Pancreas (tissue), 10 donors: ENCODE measurements at regions not wholly inside any gene's neighbourhood (a gene's known extent, or its start where the extent isn't known, plus 50 kb on each side); places are given as distances from the start of the nearest gene placed in this dataset.

Source experiments
- ATAC-seq, 4 donors: fragments of 200-7000 bp; cut with Tn5 transposase; one replicate each; pipeline versions ENCODE4 v1.8.0 to v1.9.1; 2020; ENCODE audit warnings: mild to moderate bottlenecking in 4 of 4, moderate library complexity in 4 of 4
- DNase-seq, 6 donors: peaks; one replicate each; pipeline ENCODE4 v3.0.0-alpha.2; 2020
- FAIRE-seq: peaks from 2 replicates; lab custom pipeline; 2012; peaks lifted over from hg19 to GRCh38; lab: Jason Lieb, UNC
- H3K27ac ChIP-seq, 4 donors: fragments of 200-600 bp; sonication (generic); 1 replicate in 3 of 4; 2 replicates in 1 of 4; pipeline versions ENCODE4 v1.5.0 to v1.8.0; 2020
- H3K27me3 ChIP-seq, 4 donors: fragments of 200-600 bp; one replicate each; pipeline ENCODE4 v1.8.0; 2021
- H3K36me3 ChIP-seq, 3 donors: fragments of 200-600 bp; sonication (generic) in 1 of 3; one replicate each; pipeline versions ENCODE4 v1.5.0 to v1.8.0; 2020 to 2021
- H3K4me1 ChIP-seq, 3 donors: fragments of 200-600 bp; one replicate each; pipeline ENCODE4 v1.8.0; 2021
- H3K4me3 ChIP-seq, 4 donors: fragments of 200-600 bp; sonication (generic) in 2 of 4; one replicate each; pipeline versions ENCODE4 v1.5.0 to v1.8.0; 2020 to 2021
- H3K9me3 ChIP-seq, 4 donors: fragments of 200-600 bp; one replicate each; pipeline ENCODE4 v1.8.0; 2021
- WGBS, 2 donors: extraction: QIAGEN DNeasy Blood & Tissue Kit; methylation state at CpG; one replicate each; pipeline ENCODE4 v1.1.7; 2013; 5-methylcytosine and 5-hydroxymethylcytosine counted together
- intact Hi-C, 3 donors: fragments of 100-400 bp; cut with DNase I; formaldehyde crosslinking; loops; one replicate each; pipeline versions ENCODE4 v1.11.1 to v1.14.2; 2022
- TF ChIP-seq, protein P1 (sequence below), 4 donors: fragments of 200-600 bp; sonication (generic) in 3 of 4; IDR thresholded peaks; one replicate each; pipeline versions ENCODE4 v1.5.0 to v1.8.0; 2021; ENCODE audit warnings: antibody characterized with exemption in 4 of 4
- donor health status: healthy with polysubstance abuse.
- donor health status: DM: no; HTN: no; CAD: no; lungs with moderate emphysema.
- donor health status: DM: no; HTN: no; CAD: no.
- donor health status: control.
- donor health status: control.
- donor health status: Bipolar disorder and iron deficiency.
- donor health status: DM: yes; HTN: yes; CAD: no.
- donor health status: DM: no; HTN: no; CAD: no.
- donor health status: DM: no; HTN: no; CAD: no.
- donor health status: DM: yes; HTN: yes; CAD: no.

DNA sequence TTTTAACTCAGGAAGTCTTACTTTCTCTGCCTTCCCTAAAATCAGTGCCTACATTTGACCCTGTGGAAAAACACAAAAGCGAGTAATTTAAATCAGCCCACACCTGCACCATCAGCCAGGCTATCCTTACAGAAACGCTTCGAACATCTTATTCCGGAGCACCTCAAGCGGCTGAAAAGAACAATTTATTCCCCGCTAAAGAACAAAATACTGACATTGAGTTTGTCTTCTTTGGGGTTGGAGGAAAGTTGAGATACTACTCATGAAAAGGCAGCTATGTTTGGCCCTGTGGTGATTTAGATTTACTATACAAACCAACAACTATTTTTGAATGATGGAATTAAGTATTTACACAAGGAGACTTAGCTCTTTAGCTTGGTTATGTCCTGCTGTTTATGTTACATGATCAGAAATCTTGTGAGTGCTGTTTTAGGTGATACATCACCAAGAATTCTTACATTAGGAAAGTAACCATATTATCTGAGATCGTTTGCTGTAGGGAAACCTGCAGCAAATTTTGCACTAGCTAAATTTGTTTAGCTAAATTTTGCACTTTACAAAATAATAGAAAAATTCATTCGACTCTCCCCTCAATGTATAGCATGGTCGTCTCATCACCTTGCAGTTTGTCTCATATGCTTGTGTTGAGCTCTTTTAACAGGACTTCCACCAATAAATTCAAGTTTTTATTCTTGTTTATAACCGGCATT, 158.8 kb upstream of the SIX2 start:
- intact Hi-C loops: no loop called here
- TF ChIP-seq, protein P1, sequence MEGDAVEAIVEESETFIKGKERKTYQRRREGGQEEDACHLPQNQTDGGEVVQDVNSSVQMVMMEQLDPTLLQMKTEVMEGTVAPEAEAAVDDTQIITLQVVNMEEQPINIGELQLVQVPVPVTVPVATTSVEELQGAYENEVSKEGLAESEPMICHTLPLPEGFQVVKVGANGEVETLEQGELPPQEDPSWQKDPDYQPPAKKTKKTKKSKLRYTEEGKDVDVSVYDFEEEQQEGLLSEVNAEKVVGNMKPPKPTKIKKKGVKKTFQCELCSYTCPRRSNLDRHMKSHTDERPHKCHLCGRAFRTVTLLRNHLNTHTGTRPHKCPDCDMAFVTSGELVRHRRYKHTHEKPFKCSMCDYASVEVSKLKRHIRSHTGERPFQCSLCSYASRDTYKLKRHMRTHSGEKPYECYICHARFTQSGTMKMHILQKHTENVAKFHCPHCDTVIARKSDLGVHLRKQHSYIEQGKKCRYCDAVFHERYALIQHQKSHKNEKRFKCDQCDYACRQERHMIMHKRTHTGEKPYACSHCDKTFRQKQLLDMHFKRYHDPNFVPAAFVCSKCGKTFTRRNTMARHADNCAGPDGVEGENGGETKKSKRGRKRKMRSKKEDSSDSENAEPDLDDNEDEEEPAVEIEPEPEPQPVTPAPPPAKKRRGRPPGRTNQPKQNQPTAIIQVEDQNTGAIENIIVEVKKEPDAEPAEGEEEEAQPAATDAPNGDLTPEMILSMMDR (IDR thresholded peaks at IDR 0.05): no peak
- FAIRE-seq (no peak), DNase-seq (no peak), ATAC-seq (no peak)
- Histone ChIP-seq H3K4me1 (no peaks in the 10 kb centered on the region), H3K9me3 (no peaks in the 10 kb centered on the region), H3K27me3 (peaks cover 0 to 10% (median 0%) of the 10 kb centered on the region in 4 donors), H3K36me3 (no peaks in the 10 kb centered on the region), H3K4me3 (peak overlapping the region in 2 of 4 donors; percentile 49 to 62), H3K27ac (no peak overlapping the region)
- 45 to 50% methylated on average over 10 of the region's 10 CpGs for WGBS, 2 donors

DNA sequence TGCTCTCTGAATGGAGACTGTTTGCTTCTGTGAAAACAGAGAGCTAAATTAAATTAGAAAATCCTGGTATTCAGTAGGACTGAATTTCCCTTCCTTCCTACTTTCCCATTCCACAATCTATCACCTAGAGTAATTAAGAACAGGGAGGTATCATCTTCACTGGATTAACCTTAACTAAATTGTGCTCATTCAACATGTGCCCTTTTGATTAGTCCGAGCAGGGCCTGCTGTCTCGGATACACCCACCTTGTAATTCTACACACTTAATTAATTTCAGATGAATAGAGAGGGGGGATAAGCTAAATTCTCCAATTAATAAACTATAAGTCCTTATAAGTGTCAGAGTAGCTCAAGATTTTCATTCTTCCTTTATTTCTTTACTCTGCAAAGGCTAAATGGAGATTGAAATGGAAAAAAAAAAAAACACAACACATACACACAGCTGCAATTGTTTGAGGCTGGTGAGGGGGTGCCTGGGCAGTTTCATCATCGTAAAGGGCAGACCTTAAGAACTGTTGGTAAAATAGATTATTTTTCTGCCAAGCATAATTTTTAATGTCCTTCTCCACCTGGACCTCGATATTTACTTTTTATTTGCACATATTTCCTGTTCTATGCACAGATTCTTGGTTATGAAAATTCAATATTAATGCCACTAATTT, 157.1 kb upstream of the SIX2 start:
- H3K27me3 ChIP-seq: peaks cover 0 to 10% (median 0%) of the 10 kb centered on the region in 4 donors
- intact Hi-C loops: no loop called here
- 78 to 90% methylated on average over 4 of the region's 4 CpGs for WGBS, 2 donors
- DNase-seq: no peak
- no peak for FAIRE-seq
- H3K4me3 ChIP-seq: no peak overlapping the region
- no peak for ATAC-seq
- H3K4me1 ChIP-seq: no peaks in the 10 kb centered on the region
- no peak overlapping the region for H3K27ac ChIP-seq
- TF ChIP-seq, protein P1 (IDR thresholded peaks at IDR 0.05): no peak
- H3K36me3 ChIP-seq: no peaks in the 10 kb centered on the region
- no peaks in the 10 kb centered on the region for H3K9me3 ChIP-seq

DNA sequence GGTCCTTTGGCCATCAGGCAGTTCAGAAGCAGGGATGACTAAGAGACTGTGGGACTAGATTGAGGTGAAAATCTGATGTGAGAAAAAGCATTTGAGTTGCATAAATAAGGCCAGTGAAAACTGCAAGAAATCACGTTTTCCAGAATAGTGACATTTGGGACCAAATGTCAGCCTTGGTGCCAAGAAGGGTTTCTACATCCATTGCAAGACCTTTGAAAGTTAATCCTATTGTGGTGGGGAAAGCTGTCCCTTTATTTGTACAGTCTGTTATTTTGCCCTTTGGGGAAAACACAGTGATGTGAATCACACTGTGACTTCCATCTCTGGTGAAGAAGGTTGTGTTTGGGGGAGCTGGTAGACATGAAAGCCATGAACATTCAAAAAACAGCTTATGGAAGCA, 153.5 kb upstream of the SIX2 start:
- H3K27me3 ChIP-seq: peaks cover 0 to 10% (median 0%) of the 10 kb centered on the region in 4 donors
- TF ChIP-seq, protein P1 (IDR thresholded peaks at IDR 0.05): no peak
- H3K4me1 ChIP-seq: no peaks in the 10 kb centered on the region
- no peaks in the 10 kb centered on the region for H3K9me3 ChIP-seq
- intact Hi-C loops: no loop called here
- no peak for DNase-seq
- H3K36me3 ChIP-seq: no peaks in the 10 kb centered on the region
- FAIRE-seq: no peak
- WGBS, 2 donors: 67 to 80% methylated on average over 1 of the region's 1 CpG
- no peak overlapping the region for H3K4me3 ChIP-seq
- ATAC-seq: no peak
- H3K27ac ChIP-seq: no peak overlapping the region

DNA sequence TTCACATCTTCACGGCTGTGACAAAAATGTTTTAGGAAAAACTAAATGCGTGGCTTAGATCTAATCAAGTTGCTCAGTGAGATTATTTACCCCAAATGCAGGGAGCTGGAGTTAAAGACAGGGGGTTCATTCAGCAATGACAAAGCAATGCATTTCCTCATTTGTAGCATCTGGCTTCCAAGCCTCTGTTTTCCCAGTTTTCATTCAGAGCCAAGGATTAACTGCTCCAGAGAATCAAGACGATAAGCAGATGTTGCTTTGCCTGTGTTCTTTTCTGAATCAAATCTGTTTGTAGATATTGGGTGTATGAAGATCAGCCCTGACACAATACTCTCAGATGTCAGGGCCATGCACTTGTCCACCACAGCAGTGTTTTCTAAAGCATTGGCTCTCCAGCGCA, 147.4 kb upstream of the SIX2 start:
- ATAC-seq (no peak), DNase-seq (no peak), FAIRE-seq (no peak)
- Histone ChIP-seq H3K27me3 (no peaks in the 10 kb centered on the region), H3K27ac (no peak overlapping the region), H3K9me3 (no peaks in the 10 kb centered on the region), H3K4me1 (no peaks in the 10 kb centered on the region), H3K4me3 (no peak overlapping the region), H3K36me3 (no peaks in the 10 kb centered on the region)
- TF ChIP-seq, protein P1 (IDR thresholded peaks at IDR 0.05): no peak
- 76 to 87% methylated on average over 4 of the region's 4 CpGs for WGBS, 2 donors
- intact Hi-C loops: no loop called here
